Retina (tissue), 1 donor: ENCODE measurements at regions not wholly inside any gene's neighbourhood (a gene's known extent, or its start where the extent isn't known, plus 50 kb on each side); places are given as distances from the start of the nearest gene placed in this dataset.

Experiments
- DNase-seq: peaks from one replicate; pipeline ENCODE4 v3.0.0-alpha.2; 2016

GRCh38 chr5:44868541-44868940 is 59.8 kb downstream of the MRPS30 start:
- DNase-seq: no peak

- DNase-seq: no peak
Measured at GRCh38 chr5:44869928-44870327, 61.2 kb downstream of the MRPS30 start.

- DNase-seq: no peak
Measured at GRCh38 chr5:44870430-44870829, 61.7 kb downstream of the MRPS30 start.

- no peak for DNase-seq
Measured at GRCh38 chr5:44871401-44871800, 62.7 kb downstream of the MRPS30 start.

GRCh38 chr5:44875661-44876605 is 67.2 kb downstream of the MRPS30 start:
- no peak for DNase-seq

GRCh38 chr5:44881266-44881665 is 72.5 kb downstream of the MRPS30 start:
- no peak for DNase-seq

GRCh38 chr5:44884036-44884435 is 75.3 kb downstream of the MRPS30 start:
- no peak for DNase-seq

- DNase-seq: no peak
Measured at GRCh38 chr5:44885903-44886302, 77.2 kb downstream of the MRPS30 start.

GRCh38 chr5:44887722-44888121 is 79.0 kb downstream of the MRPS30 start:
- no peak for DNase-seq

GRCh38 chr5:44888435-44888834 is 79.7 kb downstream of the MRPS30 start:
- DNase-seq: no peak

- no peak for DNase-seq
Measured at GRCh38 chr5:44891116-44891515, 82.4 kb downstream of the MRPS30 start.

- DNase-seq: no peak
Measured at GRCh38 chr5:44900273-44900954, 91.7 kb downstream of the MRPS30 start.

GRCh38 chr5:44907396-44907795 is 98.6 kb downstream of the MRPS30 start:
- no peak for DNase-seq

GRCh38 chr5:44909004-44909403 is 100.3 kb downstream of the MRPS30 start:
- no peak for DNase-seq

- DNase-seq: no peak
Measured at GRCh38 chr5:44911501-44911900, 102.8 kb downstream of the MRPS30 start.

GRCh38 chr5:44914221-44914620 is 105.5 kb downstream of the MRPS30 start:
- DNase-seq: no peak

GRCh38 chr5:44919560-44919959 is 110.8 kb downstream of the MRPS30 start:
- DNase-seq: no peak

GRCh38 chr5:44927115-44927733 is 118.5 kb downstream of the MRPS30 start:
- no peak for DNase-seq

GRCh38 chr5:44932922-44933585 is 124.3 kb downstream of the MRPS30 start:
- DNase-seq: no peak

GRCh38 chr5:44933686-44934085 is 124.9 kb downstream of the MRPS30 start:
- DNase-seq: no peak

- DNase-seq: no peak
Measured at GRCh38 chr5:44935262-44935661, 126.5 kb downstream of the MRPS30 start.

- DNase-seq: no peak
Measured at GRCh38 chr5:44935871-44936270, 127.1 kb downstream of the MRPS30 start.

- DNase-seq: no peak
Measured at GRCh38 chr5:44942524-44943001, 133.8 kb downstream of the MRPS30 start.
